ENCODE measurements at regions not wholly inside any gene's neighbourhood (a gene's known extent, or its start where the extent isn't known, plus 50 kb on each side); places are given as distances from the start of the nearest gene placed in this dataset.
A peak's percentile ranks its signal among the peaks of the same experiment; 100 is the strongest.

DNA sequence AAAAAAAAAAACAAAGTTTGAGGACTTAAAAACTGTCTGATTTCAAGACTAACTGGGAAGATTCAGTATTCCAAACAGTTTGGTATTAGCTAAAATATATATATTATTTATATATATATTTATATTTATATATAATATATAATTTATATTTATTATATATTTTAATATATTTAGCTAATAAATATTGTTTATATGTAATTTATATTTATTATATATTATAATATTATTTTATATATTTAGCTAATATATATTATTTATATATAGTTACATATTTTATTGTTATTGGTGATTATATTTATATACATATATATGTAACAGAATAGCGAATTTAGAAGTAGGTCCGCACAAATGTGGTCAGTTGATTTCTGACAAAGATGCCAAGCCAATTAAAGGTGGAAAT lies 480.2 kb upstream of the C1orf87 start:
- TF ChIP-seq, protein P1, sequence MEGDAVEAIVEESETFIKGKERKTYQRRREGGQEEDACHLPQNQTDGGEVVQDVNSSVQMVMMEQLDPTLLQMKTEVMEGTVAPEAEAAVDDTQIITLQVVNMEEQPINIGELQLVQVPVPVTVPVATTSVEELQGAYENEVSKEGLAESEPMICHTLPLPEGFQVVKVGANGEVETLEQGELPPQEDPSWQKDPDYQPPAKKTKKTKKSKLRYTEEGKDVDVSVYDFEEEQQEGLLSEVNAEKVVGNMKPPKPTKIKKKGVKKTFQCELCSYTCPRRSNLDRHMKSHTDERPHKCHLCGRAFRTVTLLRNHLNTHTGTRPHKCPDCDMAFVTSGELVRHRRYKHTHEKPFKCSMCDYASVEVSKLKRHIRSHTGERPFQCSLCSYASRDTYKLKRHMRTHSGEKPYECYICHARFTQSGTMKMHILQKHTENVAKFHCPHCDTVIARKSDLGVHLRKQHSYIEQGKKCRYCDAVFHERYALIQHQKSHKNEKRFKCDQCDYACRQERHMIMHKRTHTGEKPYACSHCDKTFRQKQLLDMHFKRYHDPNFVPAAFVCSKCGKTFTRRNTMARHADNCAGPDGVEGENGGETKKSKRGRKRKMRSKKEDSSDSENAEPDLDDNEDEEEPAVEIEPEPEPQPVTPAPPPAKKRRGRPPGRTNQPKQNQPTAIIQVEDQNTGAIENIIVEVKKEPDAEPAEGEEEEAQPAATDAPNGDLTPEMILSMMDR (IDR thresholded peaks at IDR 0.05; ENCODE audit: low read depth, low read length) = no peak
- H3K4me1 ChIP-seq (ENCODE audit: low read depth) = no peaks in the 10 kb centered on the region
- no peak overlapping the region for H3K4me3 ChIP-seq
- H3K27me3 ChIP-seq = no peaks in the 10 kb centered on the region
- no peaks in the 10 kb centered on the region for H3K9me3 ChIP-seq (ENCODE audit: low read depth)
- no peaks in the 10 kb centered on the region for H3K36me3 ChIP-seq
- DNase-seq (ENCODE audit: low read depth in 1 of 2, low spot score in 1 of 2) = no peak
- no peak overlapping the region for H3K27ac ChIP-seq

DNA sequence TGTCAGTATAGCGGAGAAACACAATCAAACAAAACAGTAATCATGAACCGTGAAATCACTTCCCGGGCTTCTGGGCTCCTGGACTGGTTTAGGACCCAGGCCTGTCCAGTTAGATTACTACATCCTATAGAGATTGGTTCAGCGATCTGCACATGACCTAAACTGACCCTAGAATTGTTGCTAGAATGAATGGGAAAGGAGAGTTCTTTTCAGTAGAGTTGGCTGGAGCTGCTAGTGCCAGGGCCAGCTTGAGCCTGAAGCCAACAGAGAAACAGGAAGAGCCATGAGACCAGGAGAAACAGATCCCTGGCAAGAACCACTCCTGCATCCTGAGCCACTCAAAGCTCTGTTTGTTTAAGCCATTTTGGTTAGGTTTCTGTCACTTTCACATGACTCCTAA lies 474.3 kb upstream of the C1orf87 start:
- Histone ChIP-seq H3K9me3 (ENCODE audit: low read depth) (no peaks in the 10 kb centered on the region), H3K36me3 (no peaks in the 10 kb centered on the region), H3K27me3 (no peaks in the 10 kb centered on the region), H3K4me1 (ENCODE audit: low read depth) (no peaks in the 10 kb centered on the region), H3K27ac (no peak overlapping the region), H3K4me3 (no peak overlapping the region)
- no peak for DNase-seq (ENCODE audit: low read depth in 1 of 2, low spot score in 1 of 2)
- TF ChIP-seq, protein P1 (IDR thresholded peaks at IDR 0.05; ENCODE audit: low read depth, low read length) = no peak

DNA sequence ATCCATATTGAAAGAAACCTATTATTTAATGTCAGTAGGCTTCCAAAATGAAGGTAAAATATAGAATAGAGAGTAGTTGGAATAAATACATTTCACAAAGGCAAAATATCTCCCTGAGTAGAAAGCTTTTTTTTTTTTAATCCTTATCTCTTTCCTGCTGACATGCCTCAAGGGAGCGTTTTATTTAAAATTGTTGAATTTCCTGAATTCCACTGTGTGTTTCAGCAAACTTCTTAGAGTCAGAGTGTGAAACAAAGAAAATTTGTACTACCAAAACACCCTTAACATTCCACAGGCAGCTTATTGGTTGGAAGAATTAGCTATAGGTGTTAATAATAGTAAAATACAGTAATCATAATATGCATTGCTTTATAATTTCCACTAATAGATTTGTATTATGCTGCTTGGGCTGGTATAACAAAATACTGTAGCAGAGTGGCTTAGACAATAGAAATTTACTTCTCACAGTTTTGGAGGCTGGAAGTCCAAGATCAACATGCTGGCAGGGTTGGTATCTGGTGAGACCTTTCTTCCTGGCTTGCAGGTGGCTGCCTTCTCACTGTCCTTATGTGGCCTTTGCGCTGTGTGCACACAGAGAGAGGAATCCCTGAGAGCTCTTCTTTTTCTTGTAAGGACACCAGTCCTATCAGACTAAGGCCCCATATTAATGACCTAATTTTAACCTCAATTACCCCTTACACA lies 468.4 kb upstream of the C1orf87 start:
- Histone ChIP-seq H3K27me3 (no peaks in the 10 kb centered on the region), H3K9me3 (ENCODE audit: low read depth) (no peaks in the 10 kb centered on the region), H3K4me1 (ENCODE audit: low read depth) (no peaks in the 10 kb centered on the region), H3K36me3 (no peaks in the 10 kb centered on the region), H3K27ac (no peak overlapping the region), H3K4me3 (no peak overlapping the region)
- TF ChIP-seq, protein P1 (IDR thresholded peaks at IDR 0.05; ENCODE audit: low read depth, low read length) = no peak
- peak in 1 of 2 donors; percentile 55 for DNase-seq (ENCODE audit: low read depth in 1 of 2, low spot score in 1 of 2)

DNA sequence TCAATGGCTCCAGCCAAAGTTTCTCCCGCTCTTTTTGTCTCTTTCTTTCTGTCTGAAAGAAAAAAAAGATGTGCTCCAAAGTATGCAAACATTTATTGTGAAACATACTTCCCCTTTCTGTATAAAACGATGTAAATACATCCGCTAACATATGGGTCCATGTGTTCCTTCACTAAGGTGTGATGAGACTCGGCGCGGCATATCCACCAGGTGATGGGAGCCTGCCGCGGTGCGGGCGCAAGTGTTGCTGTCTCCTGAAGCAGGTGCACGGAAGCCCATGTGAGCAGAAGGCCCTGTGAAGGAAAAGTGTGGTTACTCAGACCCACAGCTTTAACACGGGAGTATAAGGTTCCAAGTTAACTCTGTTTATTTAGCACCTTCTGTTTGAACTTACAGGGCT lies 466.6 kb upstream of the C1orf87 start:
- H3K27ac ChIP-seq = no peak overlapping the region
- TF ChIP-seq, protein P1 (IDR thresholded peaks at IDR 0.05; ENCODE audit: low read depth, low read length) = no peak
- H3K27me3 ChIP-seq = no peaks in the 10 kb centered on the region
- no peak for DNase-seq (ENCODE audit: low read depth in 1 of 2, low spot score in 1 of 2)
- H3K4me1 ChIP-seq (ENCODE audit: low read depth) = no peaks in the 10 kb centered on the region
- no peaks in the 10 kb centered on the region for H3K9me3 ChIP-seq (ENCODE audit: low read depth)
- H3K36me3 ChIP-seq = no peaks in the 10 kb centered on the region
- H3K4me3 ChIP-seq = no peak overlapping the region

DNA sequence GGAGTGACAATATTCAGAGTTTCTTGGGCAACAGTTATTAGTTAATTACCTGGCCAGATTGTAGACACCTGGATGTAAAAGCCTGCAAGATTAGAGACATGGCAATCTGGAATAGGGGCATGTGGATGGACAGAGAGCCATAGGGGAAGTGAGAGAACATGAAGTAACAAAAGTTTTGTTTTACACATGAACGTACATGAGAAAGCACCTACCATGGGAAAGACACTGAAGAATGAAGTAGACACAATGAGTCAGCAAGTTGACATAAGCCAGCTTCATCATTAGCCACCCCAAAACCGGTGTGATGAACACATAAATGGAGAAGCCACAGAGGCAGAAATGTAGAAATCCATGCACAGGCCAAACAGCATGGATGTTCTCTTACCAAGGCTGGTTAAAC lies 462.1 kb upstream of the C1orf87 start:
- Histone ChIP-seq H3K27ac (no peak overlapping the region), H3K4me3 (no peak overlapping the region), H3K27me3 (no peaks in the 10 kb centered on the region), H3K9me3 (ENCODE audit: low read depth) (no peaks in the 10 kb centered on the region), H3K36me3 (no peaks in the 10 kb centered on the region), H3K4me1 (ENCODE audit: low read depth) (no peaks in the 10 kb centered on the region)
- DNase-seq (ENCODE audit: low read depth in 1 of 2, low spot score in 1 of 2) = no peak
- TF ChIP-seq, protein P1 (IDR thresholded peaks at IDR 0.05; ENCODE audit: low read depth, low read length) = no peak
